HG03565 (cell line): ENCODE measurements at regions not wholly inside any gene's neighbourhood (a gene's known extent, or its start where the extent isn't known, plus 50 kb on each side); places are given as distances from the start of the nearest gene placed in this dataset.

Experiments used
- ATAC-seq: cut with Tn5 transposase; IDR thresholded peaks from one replicate; pipeline ENCODE4 v1.9.1; 2021; ENCODE audit warnings: mild to moderate bottlenecking, moderate library complexity; ENCODE audit not compliant: unreplicated experiment

- ATAC-seq, result no peak
Observed at GRCh38 chr1:5354681-5355080, 637.5 kb downstream of the NPHP4 start.

- no peak for ATAC-seq
Observed at GRCh38 chr1:5351366-5351765, 640.9 kb downstream of the NPHP4 start.

DNA sequence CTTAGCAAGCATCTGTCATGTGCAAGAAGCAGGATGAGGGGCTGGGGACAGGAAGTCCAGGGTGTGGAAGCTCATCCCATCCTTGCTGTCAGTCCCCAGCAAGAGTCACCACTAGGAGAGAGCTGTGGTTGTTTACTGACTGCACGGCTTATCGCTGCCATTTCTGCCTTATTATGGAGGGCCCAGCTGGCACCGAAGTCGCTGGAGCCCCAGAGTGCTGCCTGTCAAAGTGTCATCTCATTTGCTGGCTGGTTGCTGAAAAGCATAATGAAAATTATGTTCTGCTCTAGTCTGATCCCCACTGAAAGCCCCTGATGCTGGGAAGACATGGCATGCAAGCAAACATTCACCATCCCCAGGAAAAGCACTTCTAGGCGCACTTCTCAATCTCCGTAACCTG is 642.7 kb downstream of the NPHP4 start:
- no peak for ATAC-seq

GRCh38 chr1:5348732-5349465 is 643.3 kb downstream of the NPHP4 start:
- ATAC-seq, result no peak

GRCh38 chr1:5347726-5348125 is 644.5 kb downstream of the NPHP4 start:
- no peak for ATAC-seq

DNA sequence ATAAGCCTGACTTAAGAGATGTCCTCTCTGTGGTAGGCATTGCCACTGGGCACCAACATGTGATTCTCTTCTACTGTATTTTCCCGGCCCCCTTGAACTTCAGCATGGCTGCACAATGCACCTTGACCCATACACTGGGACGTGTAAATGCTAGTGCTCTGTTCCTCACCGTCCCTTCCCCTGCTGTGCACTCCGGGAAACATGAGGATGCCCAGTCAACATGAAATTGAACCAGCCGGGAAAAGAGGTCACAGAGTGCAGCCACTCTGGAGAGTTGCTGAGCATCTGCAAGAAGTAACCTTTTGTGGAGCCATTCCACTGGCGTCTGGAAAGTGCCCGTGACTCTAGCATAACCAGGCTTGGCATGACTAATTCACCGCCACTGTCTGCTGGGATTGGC is 646.7 kb downstream of the NPHP4 start:
- ATAC-seq, result no peak

GRCh38 chr1:5343256-5344020 is 648.8 kb downstream of the NPHP4 start:
- no peak for ATAC-seq

DNA sequence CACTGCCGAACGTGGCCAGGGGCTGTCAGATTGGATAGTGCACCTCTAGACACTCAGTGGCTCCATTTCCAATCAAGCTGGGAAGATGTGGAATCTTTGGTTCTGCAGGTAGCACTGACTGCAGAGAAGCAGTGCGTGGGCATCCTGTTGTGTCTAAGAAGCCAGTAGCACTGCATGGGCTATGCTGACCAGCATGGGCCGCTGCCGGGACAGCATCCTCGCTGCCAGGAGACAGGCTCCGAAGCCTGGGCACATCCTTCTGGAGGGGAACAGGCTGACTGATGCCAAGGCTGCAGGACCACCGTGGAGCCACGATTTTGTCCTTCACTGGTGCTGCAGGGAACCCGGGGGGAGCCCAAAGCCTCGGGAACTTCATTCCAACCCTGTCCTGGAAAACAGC is 649.4 kb downstream of the NPHP4 start:
- no peak for ATAC-seq

- no peak for ATAC-seq
Observed at GRCh38 chr1:5342172-5342571, 650.1 kb downstream of the NPHP4 start.

DNA sequence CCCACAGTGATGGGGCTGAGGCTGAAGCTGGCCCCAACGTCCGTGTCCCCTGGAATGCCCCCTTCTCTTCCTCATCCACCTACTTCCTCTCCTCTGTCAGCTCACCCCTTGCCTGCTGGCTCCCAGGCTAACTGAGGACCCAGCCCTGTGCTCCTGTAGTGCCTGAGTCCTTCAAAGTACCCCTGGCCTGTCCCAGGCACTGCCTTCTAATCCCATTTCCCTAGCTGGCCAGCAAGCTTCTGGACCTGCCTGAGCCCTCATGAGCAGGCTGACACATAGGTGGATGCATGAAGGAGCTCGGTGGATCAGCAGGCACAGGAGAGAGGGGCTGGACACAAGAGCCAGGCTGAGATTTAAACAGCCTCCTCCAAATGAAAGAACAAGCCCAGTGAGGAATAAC is 650.8 kb downstream of the NPHP4 start:
- ATAC-seq, result no peak

- no peak for ATAC-seq
Observed at GRCh38 chr1:5340560-5341130, 651.6 kb downstream of the NPHP4 start.

DNA sequence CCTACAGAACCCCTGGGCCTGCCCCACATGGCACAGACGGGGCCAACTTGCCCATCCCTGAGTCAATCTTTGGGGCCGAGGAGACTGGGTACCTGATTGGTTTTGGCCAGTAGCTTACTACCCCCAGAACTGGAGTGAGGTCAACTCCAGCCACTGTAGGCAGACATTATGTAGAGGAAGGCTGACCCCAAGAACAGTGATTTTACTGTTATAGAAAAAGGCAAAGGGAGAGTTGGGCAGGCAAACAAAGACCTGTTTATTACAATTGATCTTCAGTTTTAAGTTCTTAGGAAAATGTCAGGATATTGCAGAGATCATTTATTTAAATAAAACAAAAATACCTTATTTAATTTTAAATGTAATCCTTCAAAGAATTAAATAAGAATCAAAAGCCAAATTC is 653.8 kb downstream of the NPHP4 start:
- ATAC-seq, result no peak

DNA sequence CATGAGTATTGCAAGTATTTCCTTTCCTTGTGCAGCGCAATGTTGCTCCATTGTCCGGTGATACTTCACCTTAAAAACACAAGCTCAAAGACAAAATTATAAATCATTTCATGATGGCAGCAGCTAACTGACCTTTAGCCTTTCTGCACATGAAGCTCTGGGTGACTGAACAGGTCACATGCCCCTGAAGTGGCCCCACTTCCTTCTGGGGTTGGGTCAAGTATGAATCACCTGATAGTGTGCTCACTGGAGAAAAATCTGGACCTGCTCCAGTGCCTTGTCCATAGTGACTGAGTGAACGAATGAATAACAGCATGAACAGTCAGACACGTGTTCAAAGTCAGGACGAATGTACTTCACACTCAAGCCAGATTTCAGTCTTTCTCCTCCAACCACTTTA is 658.9 kb downstream of the NPHP4 start:
- no peak for ATAC-seq

- no peak for ATAC-seq
Observed at GRCh38 chr1:5331101-5331500, 661.1 kb downstream of the NPHP4 start.

GRCh38 chr1:5329068-5329739 is 663.0 kb downstream of the NPHP4 start:
- ATAC-seq, result no peak

DNA sequence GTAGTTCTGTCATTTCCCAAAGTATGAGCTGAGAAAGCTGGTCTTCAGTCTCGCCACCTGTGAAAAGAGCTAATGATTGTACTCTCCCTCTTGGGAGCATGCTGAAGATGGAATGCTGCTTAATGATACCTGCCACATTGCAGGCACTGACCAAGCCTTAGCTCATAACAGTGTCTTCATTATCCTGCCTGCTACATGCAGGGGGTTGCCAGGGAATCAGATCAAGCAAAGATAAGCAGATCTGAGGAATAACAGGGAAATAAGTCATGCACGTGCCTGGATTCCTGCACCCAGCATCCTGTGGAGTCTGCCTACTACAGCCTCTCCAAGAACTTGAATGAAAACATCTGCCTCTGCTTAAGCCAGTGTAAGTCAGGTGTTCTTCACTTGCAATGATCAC is 667.3 kb downstream of the NPHP4 start:
- ATAC-seq, result no peak

GRCh38 chr1:5318143-5318816 is 663.9 kb downstream of the AJAP1 start:
- no peak for ATAC-seq

GRCh38 chr1:5317391-5317790 is 663.0 kb downstream of the AJAP1 start:
- ATAC-seq, result no peak

DNA sequence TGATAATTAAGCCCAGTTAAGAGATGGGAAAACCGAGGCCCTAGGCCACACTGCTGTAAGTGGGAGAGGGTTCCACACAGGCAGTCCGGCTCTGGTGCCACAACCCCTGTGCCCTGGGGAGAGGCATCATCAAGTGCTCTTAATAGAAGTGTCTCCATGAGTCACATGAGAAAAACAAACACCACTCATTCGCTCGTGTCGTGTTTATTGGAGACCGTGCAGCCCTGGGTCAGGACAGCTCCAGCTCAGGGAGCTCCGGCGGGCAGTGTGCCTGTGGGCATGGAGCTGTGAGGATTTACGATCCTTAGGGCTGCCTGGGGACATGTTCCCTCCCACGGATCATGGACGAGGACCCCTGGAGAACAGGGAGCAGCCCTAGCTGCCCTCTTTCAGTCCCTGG is 658.5 kb downstream of the AJAP1 start:
- ATAC-seq, result no peak

DNA sequence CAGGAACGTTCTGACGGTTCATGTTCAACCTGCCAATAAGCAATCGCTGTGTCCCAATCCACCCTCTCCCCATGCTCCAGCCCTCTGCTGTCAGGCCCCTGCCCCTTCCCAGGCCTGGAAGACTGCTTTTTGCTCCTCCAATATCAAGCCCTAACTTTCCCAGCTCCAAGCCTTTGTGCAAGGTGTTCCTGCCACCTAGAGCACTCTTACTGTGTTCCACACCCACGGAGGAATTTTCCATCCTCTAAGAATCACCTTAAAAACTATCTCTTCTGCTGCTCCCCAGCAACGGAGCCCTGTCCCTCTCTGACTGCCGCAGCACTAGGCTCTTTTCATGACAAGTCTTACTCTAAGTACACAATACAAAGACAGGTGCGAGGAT is 657.9 kb downstream of the AJAP1 start:
- no peak for ATAC-seq

DNA sequence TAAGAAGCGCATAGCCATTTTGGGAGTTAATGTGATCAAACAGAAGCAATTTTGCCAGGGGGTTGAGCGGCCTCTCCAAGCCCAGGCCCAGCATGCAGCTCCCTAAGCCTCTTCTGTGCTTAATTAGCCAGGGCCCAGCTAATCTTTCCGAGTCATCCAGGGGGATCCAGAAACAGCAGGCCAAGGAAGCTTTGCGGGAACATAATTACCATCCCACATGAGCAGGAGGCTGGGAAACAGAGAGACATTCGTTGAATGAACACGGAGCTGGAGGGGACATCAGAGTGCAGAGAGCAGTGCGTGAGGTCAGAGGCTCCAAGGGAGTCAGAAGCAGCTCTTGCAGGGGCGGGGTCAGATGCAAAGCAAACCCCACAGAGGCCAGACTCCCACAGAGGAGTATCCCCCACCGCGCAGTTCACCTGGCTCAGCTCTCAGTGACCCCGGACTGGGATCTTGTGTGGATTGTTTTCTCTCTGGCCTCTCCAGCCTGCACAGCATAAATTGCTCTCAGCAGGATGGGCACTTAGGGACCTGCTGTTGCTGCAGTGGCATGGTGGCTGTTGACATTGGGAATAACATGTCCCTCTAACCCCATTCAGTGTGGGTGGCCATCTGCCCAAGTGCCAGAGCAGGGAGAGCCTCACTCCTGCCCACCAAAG is 657.4 kb downstream of the AJAP1 start:
- ATAC-seq, result no peak
